Medulla oblongata (tissue), 1 donor: ENCODE measurements at regions not wholly inside any gene's neighbourhood (a gene's known extent, or its start where the extent isn't known, plus 50 kb on each side); places are given as distances from the start of the nearest gene placed in this dataset.
"Not testable (repeated sequence)": the region's sequence is repeated elsewhere in the genome, so short reads cannot be mapped to it uniquely, and the experiment has no call there.

ENCODE experiments used
- DNase-seq: peaks from one replicate; pipeline ENCODE4 v3.0.0-alpha.2; 2015; ENCODE audit errors: extremely low spot score

DNA sequence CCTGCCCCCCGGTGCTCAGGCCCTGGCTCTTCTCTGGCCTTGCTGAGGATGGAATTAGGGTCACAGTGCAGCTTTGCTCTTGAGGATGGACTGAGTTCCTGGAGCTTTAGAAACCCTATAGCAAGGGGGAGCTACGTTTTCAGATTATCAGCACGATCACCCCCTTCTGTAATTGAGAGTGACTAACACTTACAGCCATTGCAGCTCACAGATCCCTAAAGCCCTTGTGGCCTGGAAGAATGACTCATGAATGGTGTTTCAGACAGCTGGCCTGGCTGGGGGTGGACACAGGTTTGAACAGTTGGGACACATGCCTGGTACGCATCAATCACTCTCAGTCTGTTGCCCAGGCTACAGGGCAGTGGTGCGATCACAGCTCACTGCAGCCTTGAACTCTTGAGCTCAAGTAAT lies 79.7 kb upstream of the IGFBP5 start:
- no peak for DNase-seq

DNA sequence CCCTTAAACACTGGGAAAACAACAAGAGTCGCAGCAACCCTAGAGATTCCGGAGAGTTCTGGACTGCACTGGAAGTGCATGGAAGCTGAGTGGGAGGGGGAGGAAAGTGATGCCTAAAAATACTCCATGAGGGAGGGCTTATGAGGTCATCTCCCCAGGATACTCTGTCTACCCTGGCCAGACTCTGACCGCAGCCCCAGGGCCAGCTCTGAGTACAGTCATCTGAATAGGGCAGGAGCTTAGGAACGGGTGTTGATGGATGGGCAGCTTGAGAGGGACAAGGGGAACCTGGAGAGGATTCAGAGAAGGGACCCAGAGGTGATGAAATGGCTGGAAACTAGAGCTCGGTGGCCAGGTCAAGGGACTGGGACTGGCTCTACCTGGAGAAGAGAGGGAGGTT lies 79.3 kb upstream of the IGFBP5 start:
- no peak for DNase-seq

DNA sequence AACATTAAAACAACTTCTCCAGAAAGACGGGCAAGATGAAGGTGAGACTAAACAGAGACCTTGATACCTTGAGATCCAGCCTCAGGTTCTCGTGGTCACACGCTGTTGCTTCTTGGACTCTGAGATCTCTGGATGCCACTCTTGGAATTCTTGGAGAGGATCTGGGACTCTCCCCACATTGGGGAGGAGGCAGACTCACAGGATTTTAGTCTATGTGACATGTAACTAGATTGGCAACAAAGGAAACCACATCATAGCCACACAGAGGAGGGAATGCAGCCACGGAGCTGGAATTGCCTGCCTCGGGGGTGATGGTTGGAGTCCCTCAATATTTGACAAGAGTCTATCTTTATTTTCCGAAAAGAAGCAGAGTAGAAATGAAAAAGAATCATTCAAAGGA lies 78.8 kb upstream of the IGFBP5 start:
- DNase-seq = no peak

DNA sequence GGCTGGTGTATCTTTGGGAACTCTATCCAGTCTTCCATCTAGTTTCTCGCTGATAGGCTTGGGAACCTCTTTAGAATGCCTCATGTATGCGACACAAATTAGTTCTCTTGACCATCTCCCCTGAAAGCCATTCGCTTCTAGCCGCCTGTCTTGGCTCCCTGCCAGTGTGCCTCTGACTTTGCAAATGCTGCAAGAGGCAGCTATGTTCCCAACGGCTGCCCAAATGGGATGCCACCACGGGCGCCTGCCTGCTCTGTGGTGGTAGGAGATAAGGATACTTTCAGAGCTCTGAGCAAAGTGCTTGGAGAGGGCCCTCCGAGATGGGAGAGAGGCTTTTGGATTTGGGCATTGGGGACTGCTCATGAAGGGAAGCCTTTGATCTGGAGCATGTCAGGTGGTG lies 77.7 kb upstream of the IGFBP5 start:
- no peak for DNase-seq

- no peak for DNase-seq
These were observed 75.4 kb upstream of the IGFBP5 start for GRCh38 chr2:216770717-216771116.

- DNase-seq = no peak
These were observed 74.7 kb upstream of the IGFBP5 start for GRCh38 chr2:216770050-216770449.

DNA sequence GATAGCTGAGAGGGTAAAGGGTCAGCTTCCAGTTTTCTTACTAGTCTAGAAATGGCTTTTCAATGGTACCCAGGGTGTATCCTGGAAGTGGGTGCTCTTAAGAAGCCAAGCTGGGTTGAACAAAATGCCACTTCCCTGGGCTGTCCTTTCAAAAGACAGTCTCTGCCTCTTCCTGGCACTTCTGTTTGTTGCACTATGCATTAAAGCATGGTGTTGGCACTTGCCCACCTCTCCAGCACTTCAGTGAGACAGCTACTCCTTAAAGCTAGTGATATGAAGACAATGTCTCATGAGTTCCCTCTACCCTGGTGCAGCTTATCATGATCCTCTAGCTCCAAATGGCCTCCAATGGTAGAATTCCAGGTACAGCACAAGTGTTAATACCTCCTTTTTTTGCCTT lies 74.3 kb upstream of the IGFBP5 start:
- DNase-seq = no peak

DNA sequence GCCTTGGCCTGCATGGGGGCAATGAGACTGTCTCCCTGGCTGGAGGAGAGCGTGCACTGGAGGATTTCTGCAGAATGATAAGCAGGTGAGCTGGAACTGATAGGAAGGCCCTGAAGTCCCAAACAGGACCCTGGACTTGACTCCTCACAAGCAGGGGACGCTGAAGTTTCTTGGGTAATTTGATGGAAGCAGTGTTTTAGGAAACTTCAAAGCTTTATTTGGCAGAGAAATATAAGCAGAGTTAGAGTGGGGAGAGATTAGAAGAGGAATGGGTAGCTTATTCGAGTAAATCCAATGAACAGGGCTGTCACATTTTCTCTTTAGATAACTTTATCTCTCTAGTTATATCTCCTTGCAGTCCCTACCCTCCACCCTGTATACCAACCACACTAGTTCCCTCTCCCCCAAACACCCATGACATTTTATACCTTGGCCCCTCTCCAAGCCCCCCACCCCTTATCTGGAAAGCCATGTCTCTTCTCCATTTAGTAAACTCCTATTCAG lies 73.6 kb upstream of the IGFBP5 start:
- no peak for DNase-seq

- no peak for DNase-seq
These were observed 70.5 kb upstream of the IGFBP5 start for GRCh38 chr2:216765761-216766262.

DNA sequence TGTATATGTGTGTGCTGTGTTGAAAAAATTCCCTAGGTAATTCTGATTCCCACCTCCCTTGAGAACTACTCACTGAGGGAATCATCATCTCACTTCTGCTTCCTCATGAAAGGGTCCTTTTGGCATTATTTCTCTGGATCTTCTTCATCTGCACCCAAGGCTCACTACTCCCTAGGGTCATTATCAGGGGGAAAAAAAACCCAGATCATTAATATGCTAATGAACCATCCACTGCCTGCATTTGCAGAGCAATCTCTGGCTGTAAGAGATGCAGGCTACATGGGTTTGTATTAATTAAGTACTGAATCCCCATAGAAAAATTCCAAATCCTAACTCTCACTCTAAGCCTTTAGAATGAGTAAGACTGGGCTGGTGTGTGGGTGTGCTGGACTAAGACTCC lies 68.0 kb upstream of the IGFBP5 start:
- no peak for DNase-seq

DNA sequence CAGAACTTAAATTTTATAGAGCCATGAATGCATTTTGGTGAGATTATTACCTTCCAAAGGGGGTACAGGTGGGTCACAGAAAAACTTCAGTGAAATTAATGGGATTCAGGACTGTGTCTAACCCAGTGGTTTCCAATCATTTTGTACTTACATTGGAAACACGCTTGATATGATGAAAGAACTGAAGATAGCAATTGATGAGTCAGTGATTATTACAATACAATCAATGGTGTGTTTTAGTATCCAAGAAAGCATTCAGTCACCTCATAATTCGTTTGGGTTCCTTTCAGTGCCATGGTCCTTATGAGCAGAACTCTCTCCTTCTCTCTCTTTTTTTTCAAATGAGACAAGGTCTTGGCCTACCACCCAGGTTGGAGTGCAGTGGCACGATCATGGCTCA lies 66.5 kb upstream of the IGFBP5 start:
- no peak for DNase-seq

- no peak for DNase-seq
These were observed 65.8 kb upstream of the IGFBP5 start for GRCh38 chr2:216761133-216761532.

DNA sequence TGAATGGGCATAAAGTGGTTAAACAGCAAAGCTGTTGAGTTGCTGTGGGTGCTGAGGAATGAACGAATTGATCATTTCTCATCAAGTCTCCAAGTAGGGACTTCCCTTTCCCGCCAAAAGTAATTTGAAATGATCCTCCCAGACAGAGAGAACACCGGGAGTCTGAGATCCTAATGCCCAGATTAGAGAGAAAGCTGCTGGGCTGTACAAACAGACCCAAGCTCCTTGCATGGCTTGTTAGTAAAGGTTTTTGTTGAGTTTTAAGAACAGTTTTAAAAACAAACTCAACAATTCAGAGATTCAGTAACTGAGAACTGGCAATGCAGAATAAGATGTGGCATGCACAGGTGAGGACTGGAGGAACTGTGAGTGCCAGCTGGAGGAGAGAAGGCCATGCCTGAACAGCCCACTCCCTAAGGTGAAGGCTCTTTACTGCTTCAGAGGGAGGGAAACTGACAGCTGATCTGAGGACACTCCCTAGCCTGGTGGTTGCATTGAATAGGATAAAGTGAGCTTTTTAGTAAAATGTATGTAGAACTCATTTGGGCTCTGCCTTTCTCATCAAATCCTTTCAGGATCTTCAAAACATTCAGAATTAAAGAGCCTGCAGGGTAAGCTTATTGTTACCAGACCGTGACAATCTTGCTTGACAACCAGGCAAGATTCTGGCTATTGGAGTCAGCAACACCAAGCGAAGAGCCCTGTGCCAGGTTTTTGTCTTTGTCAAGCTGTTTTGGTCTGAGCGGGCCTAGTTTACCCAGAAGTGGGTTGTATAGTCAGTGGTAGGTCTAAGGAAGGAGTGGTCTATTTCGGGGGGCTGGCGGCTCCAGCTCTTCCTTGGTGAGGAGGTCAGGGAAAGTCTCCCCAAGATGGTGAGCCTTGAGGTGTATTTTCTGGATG lies 63.2 kb upstream of the IGFBP5 start:
- no peak for DNase-seq

DNA sequence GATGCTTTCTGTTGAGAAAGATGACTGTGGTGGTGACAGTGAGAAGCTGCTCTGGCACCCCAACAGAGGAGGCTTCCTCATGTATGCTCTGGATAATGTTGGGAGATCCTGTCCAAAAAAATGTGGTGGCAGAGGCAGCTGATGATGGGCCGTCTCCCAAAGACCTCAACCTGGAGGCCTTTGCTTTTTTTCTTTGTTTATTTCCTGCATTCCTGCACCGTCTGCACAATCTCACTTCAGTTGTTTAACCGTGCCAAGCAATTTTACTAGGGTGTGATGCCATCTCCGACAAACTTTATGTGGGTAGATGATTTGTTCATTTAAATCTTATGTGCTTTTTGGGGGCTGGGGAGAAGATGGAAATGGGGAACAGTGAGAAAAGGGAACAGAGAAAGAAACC lies 62.2 kb upstream of the IGFBP5 start:
- no peak for DNase-seq

DNA sequence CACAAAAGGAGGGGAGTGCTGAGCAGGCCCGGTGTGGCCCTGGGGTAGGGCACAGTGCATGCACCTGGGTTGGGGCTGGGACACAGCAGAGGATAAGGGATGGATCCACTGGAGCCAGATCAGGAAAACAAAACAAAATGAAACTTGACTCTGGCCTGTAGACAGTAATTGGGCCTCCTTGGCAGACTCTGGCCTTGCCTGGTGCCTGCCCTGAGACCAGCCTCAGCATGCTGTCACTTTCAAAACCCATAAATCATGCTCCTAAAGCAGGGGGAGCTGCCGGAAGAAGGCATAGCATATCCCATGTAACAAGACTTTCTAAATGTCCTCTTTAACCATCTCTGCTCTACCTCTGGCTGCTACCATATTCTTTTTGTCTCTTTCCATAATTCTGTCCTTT lies 61.1 kb upstream of the IGFBP5 start:
- no peak for DNase-seq

- no peak for DNase-seq
These were observed 59.5 kb upstream of the IGFBP5 start for GRCh38 chr2:216754812-216755211.

DNA sequence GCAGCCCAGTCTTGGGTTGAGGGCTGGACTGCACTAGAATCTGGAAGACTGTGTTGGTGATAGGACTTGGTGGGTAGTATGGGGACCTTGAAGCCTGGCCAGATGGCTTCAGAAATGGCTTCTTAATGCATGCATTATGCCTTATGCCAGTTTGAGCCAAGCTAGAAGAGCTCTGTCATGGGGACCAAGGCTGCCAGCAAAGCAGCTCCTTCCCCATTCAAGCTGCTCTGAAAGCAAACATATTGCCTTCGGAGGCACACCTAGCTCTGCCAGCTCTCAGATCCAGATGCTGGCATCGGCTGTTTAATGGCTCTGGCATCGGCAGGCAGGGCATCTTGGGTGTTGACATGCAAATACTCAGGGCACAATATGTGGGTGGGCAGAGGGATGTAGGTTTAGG lies 59.0 kb upstream of the IGFBP5 start:
- no peak for DNase-seq

- no peak for DNase-seq
These were observed 57.6 kb upstream of the IGFBP5 start for GRCh38 chr2:216752855-216753505.

DNA sequence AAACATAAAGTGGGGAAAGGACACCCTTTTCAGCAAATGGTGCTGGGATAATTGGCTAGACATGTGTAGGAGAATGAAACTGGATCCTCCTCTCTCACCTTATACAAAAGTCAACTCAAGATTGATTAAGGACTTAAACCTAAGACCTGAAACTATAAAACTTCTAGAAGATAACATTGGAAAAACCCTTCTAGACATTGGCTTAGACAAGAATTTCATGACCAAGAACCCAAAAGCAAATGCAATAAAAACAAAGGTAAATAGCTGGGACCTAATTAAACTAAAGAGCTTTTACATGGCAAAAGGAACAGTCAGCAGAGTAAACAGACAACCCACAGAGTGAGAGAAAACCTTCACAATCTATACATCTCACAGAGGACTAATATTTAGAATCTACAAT lies 55.4 kb upstream of the IGFBP5 start:
- DNase-seq = not testable (repeated sequence)

GRCh38 chr2:216746268-216746667 lies 50.9 kb upstream of the IGFBP5 start:
- not testable (repeated sequence) for DNase-seq

- no peak for DNase-seq
These were observed 50.1 kb upstream of the IGFBP5 start for GRCh38 chr2:216745453-216745852.
